DMS53 (cell line): ENCODE measurements at regions not wholly inside any gene's neighbourhood (a gene's known extent, or its start where the extent isn't known, plus 50 kb on each side); places are given as distances from the start of the nearest gene placed in this dataset.

Experiments
- DNase-seq: peaks from one replicate; lab custom pipeline; 2025; lab: John Stamatoyannopoulos, UW

DNA sequence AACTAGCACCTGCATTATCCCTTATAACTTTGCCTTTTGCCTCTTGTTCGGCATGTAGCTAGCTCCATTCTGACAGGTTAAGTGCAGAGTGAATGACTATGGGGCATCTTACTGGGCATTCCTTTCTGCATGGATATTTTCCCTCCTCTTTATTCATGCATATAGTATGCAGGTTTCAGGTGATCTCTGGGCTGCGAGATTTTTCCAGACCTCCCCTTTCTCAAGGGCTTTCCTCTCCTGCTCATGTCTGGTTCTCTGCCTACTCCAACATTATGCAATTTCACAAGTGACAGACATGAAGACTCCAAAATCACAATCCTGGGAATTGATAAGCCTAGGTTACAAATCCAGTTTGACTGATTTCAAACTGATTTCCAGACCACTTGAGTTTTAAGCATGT lies 503.8 kb downstream of the NXPH1 start:
- no peak for DNase-seq

DNA sequence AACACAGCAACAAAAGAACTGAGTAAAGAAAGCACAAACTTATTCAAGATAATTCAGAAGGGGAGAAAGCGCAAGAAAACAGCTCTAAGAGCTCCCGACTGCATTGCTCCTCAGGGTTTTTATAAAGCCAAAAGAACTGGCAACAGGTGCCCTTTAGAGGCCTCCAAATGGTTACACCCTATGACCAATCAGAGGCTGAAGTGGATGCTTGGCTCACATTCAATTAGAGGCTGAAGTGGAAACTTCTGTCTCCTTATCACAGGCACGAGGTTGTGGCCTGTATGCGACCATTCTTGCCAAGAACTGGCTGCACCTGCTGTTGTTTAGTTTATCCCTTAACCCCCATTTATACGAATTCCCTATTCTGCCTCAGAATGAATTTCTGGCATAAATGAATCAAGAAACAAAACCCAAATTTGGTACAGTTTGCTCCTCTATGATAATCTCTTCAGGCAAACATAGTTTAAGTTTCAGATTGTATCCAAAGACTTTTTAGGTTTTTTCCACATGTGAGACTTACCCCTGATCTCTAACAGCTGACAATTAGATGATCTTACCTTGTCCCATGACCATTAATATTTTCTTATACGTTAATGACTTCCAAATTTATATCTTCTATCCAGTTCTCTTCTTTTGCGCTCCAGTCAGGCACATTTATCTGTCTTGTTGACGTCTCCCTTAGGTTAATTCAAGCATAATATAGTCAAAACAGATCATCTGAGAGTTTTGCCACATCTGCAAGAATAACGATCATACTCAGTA lies 504.8 kb downstream of the NXPH1 start:
- DNase-seq: peak; percentile 71

DNA sequence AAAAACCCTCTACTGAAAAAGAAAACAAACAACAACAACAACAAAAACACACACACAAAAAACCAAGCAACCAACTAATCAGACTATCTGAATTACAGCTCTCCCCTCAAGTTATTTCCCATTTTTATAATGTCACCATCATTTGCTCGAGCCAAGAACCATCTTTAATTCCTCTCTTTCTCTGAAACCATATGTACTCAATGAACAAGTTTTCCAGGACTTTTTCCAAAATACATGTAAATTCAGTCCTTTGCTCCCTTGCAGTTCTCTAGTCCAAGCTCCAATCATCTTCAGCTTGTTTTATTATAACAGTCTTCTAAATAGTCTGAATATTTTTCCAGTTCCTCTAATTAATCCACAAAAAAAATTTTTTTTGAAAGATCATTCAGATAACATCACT lies 506.0 kb downstream of the NXPH1 start:
- DNase-seq: no peak

DNA sequence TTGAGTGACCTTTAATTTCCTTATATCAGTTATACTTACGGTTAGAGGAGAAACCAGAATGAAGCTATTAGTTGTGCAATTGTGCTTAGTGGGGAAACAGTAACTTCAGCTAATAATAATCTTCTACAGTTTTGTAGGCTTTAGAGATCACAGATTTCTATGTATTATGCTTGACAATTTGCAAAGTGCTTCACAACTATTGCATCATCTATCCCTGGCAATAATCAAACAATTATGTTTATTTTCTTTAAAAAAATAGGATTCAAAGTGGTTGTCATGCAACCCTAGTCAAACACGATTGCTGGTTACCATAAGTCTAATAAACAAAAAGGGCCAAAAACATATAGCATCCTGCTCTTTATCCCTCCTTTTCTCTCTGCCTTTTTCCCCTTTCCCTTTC lies 530.3 kb downstream of the NXPH1 start:
- peak; percentile 36 for DNase-seq

DNA sequence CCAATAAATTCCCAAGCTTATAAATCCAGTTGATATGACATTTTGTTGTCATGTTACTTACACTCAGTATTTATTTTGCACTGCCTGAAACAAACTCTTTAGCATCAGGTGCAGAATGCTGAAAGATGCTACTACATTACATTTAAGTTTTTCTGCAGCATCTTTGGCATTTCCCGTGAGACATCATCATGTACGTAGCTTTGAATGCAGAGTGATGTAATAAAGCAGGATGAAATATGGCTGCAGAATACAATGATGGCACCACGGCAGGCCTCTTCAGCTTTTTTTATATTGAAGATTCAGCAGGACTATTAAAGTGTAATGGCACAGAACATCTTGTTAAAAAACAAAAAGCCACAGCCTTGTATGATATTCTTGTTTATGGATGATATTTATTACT lies 531.8 kb downstream of the NXPH1 start:
- no peak for DNase-seq

DNA sequence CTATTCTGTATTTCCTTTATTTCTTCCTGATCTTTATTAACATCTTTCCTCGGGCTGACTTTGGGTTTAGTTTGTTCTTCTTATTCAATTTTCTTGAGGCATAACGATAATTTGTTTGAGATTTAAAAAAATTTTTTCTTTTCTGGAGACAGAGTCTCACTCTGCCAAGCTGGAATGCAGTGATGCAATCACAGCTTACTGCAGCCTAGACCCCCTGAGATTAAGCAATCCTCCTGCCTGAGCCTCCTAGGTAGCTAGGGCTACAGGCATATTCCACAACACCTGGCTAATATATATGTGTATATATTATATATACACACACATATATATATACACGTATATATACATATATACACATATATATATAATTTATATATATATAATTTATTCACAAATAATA lies 540.2 kb downstream of the NXPH1 start:
- DNase-seq: no peak

DNA sequence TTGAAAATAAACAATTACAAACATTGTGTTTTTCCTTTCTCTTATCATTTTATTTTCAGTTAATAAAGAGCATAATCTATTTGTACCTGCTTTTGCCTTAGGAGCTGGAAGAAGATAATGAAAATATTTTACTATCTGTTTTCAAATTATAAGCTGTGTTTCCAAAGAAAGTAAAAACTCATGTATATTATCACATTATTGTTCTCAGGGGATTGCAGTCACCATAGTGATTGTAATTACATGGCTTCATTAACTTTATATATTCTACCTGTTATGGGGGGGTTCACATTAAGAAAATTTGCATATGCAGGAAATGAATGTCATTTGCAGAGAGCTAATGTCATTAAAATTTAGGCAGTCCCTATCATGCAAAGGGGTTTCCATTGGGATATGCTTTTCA lies 542.3 kb downstream of the NXPH1 start:
- DNase-seq: no peak

DNA sequence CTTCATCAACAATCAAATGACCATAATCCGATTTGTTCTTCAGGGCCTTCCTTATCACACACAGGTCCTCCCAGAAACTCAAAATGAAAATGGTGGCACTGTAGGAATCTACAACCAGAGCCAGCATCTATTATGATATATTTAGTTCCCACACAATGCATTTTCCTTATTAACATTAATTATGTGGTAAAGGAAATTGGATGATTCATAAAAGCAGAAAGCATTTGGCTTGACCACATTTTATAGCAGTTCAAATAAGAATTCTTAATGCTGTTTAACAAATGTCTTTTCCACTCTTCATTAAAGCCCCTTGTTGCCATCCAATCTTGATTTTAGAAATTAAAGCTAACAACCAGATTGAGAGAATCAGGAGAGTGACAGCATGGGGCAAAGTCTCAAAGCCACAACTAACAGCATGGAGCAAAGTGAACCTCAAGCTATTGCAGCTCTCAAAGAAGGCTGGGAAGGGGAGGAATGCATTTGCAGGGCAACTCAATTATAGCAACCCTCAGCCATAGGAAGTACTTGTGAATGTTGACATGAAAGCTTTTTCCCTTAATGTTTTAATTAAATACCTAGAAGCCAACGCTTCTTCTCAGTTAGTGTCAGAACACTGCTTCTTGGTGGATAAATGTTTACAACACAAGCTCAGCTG lies 549.1 kb downstream of the NXPH1 start:
- no peak for DNase-seq

DNA sequence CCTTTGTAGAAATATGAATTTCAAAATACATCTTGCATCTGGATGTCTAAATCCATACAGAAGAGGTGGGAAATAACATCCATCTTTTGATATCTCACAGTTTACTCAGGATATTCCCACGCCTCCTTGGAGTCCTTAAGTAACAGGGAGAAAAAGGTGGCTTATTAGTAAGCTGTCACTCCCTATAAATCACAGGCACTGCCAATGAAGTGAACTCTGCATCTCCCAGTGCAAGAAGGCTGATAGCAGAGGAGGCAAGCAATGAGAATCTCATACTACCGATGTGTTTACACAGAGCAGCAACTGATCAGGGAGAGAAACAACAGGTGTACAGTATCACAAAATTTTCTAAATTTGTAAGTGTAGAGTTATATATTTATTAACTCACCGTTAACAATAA lies 551.8 kb downstream of the NXPH1 start:
- no peak for DNase-seq

DNA sequence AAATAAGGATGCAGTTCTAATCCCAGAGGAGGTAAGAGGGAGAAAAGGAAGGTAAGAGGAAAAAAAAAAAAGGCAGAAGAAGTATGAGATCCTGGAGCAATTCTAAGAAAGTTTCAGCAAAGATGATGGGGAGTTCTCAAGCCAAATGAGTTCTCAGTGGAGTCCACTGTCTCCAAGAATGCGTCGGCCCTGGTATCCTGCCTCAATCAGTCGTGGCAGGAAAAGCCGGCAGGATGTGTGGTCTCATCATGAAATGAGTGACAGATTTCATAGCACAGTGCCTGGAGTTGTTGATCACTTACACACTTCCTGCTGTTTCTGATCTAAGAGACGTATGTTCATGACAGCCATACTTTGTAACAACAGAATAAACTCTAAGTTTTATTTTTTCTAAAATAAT lies 554.9 kb downstream of the NXPH1 start:
- DNase-seq: no peak

DNA sequence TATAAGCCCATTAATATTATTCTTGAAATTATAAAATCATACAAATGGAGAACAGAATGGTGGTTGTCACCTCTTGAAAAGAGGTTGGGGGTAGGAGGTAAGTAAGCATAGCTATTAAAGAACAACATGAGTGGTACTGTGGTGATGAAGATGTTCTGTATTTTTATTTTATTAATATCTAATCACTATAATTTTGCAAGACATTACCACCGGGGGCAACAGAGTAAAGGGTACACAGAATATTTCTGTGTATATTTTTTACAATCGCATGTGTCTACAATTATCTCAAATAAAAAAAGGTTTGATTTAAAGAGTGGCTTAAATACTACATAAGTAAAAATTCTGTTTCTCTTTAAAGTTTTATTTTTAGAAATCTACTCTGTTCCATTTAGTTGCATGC lies 557.8 kb downstream of the NXPH1 start:
- peak; percentile 7 for DNase-seq

DNA sequence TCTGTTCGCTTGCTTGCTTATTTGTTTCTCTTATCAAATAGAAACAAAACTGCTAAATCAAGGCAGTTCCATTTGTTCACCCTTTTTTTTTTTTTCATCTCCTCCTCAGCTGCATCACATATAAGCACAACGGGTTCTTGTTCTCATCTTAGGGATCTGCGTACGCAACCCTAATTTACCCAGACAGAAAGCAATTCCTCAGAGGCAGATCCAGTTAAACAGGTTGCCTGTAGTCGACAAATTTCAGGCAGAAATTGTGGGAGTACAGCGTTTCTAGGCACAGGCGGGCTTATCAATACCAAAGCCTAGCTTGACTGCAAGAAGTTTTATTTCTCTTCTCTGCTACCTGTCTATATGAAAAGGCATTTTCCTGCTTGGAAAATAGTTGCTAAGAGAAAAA lies 565.4 kb downstream of the NXPH1 start:
- no peak for DNase-seq

DNA sequence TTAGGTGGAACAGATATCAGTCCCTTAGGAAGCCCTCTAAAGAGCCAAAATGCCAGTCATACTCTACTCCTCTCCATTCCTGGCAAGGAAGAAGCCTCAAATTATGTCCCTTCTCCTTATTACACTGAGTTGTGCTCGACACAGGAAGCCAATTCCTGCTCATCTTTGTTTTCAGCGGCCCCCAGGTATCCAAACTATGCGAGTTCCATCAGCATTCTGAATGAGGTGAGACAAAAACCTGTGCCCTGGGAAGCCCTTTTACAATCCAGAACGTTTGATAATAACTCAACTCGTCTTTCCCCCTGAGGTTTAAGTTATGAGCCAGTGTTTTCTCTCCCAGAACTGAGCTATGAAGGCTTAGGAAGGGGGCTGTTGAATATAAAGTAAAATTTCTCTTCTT lies 580.5 kb downstream of the NXPH1 start:
- DNase-seq: no peak

DNA sequence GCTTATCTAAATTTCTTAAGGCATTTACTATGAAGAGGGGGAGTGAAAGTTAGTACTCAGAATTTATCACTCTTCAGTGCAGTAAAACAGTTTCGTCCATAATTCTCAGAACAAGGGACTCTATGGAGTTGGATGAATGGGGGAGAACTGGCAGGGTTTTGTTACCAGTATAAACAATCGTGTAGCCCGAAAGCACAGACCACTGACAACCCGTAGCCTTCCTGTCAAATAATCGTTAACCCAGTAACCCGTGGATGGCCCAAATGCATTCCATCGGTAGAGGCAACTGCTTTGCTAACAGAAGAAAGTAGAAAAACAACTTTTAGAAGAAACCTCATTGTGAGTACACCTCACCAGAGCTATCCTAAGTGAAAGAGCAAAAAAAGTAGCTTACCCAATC lies 583.9 kb downstream of the NXPH1 start:
- no peak for DNase-seq

DNA sequence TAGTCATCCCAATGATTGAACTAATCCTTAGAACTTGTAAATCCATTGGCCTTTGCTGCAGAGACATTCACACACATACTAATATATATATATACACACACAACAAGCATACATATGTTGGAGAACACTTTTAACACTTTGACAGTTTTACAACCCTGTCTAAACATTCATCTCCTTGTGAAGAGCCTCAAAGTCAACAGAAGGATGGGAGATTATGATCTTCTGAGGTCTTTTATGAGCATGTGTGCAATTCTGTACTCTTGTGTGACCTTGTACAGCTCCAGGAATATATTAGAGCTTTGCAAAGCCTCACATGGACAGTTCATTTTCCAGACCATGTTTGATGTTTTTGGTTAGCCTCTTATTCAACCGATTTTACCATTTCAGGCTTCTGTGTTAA lies 589.0 kb downstream of the NXPH1 start:
- peak; percentile 15 for DNase-seq

DNA sequence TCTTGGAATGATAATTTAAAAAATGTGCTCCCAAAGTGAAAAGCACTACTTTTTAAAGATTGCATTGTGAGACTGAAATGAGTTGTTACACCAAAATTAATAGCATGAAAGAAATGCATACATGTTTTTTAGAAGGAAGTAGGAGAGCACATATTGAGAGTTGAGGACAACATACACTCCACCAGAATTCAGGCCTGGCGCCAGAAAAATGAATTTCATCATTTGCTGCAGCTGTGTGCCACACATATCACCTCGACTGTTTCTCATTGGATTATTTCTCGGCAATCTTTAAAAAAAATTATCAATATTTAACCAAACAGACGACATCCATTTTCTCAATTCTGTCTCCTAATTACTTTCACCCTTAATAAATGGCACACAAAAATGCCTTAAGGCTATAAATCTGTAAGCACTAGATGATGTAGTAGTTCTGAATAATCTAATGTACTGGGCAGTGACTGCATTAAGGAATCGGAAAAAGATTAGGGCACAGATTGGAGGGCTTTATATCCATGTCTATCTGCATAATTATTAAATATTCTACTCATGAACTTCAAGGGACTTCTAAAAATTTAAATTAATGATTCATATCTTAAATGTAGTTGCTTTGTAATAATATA lies 590.4 kb downstream of the NXPH1 start:
- no peak for DNase-seq

DNA sequence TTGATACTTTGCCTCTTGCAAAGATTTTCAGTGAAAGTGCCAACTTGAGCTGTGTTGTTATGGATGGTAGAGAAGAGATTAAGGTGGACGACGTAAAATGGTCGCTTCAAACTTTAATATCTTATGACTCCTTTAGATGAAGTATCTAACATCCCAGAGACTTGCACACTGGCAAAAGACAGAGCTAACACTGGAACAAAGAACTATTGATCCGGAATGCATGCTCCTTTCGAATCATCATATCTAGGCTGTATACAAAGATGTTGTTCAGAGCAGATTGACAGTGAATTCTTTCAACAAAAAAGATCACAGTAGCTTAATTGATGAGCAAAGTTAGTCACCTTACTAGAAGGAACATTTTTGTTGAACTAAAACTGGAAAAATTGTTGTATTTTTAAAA lies 592.7 kb downstream of the NXPH1 start:
- no peak for DNase-seq

DNA sequence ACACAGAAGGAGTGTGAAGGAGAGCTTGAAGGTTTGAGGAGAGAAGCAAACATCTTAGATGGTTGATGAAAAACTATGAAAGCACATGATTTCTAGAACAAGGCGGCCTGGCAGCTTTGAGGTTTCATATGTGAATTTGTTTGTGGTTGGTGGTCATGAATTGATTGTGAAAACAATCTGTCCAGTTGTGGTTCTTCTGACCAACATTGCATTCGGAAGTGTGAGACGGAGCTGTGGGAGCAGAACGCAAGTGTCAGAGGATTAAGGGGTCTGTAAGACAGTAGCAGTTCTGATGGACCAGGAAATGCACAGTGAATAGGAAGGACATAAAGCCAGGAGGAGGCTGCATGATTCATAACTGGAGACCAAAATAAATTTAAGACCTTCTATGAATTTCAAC lies 594.6 kb downstream of the NXPH1 start:
- no peak for DNase-seq

DNA sequence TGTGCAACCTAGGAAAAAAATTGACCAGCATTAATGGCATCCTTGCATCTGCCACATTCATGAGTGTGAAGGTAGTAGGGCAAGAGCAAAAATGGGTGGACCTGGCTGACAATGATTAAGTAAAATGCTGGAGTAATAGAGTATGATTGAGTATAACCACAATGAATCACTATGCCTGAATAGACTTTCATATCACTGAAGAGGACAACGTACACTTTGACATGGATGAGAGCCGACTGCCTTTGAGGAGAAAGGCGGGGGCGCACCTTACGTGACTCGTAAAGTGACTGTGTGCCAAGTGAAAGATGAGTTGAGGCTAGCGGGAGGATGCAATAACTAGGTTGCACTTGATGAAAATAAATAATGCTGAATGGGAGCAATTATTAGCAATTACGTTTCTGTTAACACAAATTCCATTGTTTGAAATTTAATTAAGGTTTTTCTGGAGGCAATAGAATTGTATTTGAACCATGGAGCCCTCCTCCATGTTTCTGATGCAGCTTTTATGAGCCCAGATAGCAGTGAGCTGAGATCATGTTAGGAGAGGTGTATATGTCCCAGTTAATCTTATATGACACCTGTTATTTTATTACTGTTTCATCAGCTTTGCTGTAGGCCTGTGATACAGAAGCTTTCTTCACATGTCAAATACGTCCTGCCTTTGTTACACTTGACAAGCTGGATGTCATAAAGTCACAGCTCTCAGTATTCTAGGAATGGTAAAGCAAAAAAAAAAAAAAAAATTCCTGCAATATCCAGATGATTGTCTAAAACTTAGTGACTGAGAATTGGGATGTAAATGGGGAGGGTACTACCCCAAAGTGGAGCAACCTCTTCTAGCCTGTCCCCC lies 596.5 kb downstream of the NXPH1 start:
- no peak for DNase-seq

DNA sequence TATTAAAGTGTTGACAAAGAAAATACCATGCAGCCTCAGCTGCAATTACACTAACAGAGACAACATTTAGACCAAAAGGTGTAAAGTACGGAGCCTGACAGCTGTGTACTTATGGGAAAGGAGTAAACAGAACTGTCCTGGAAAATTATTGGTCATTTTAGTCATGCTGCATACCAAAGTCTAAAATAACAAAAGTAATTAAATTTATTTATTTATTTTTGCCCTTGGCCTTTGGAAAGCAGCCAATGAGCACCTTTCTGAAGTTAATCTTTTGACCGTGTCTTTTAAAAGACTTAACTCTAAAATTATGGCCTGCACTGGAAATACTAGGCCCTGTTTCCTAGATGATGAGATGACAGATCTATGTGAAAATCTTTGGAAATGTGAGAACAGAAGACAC lies 597.6 kb downstream of the NXPH1 start:
- DNase-seq: no peak

DNA sequence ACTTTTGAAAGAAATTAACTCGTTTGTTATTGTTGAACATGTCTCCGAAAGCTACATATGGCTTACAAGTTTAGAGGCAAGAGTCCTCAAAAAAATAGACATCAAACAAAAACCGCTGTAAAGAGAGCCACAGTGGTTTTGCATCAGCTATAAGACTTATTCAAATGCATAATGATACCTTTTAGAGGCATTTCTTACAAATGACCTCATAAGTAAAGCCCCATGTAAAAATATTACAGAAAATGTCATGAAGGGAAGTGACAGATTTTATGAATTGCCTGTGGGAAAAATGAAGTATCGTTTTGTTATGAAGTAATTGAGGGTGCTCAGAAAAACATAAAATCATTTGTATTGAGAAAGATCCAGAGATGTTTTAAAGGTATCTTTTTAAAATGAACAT lies 598.0 kb downstream of the NXPH1 start:
- no peak for DNase-seq

DNA sequence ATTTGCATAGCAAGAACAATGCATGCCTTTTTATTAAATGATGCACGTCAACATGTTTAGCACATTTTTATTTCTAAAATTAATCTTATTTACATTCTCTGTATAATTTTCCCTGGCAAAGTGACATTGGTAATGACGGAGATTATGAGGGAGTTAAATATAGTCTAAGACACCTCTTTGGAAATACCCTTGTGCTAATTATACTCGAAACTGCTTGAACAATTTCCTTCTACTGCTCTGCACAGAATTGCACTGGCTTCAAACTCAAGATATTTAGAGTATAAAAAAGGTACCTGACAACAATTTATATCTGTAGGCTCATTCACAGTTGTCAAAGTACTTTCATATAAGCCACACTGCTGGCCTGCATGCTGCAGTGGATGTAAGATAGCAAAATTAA lies 602.7 kb downstream of the NXPH1 start:
- DNase-seq: no peak
